Panc1 (cell line): ENCODE measurements at regions not wholly inside any gene's neighbourhood (a gene's known extent, or its start where the extent isn't known, plus 50 kb on each side); places are given as distances from the start of the nearest gene placed in this dataset.

Experiments used
- CTCF ChIP-seq: fragments of 450-650 bp; IDR thresholded peaks from 2 replicates; pipeline ENCODE4 v1.5.1; 2017; ENCODE audit warnings: mild to moderate bottlenecking
- TCF7L2 ChIP-seq: IDR thresholded peaks from 2 replicates; pipeline ENCODE4 v1.6.1; 2011; ENCODE audit warnings: mild to moderate bottlenecking, low read depth, low read length, inconsistent platforms
- TF ChIP-seq, protein P1 (sequence below), 2 experiments: IDR thresholded peaks; 2 replicates each; pipeline ENCODE4 v1.6.1; 2011 to 2012; ENCODE audit warnings: low read depth in 2 of 2, control low read depth in 1 of 2, low read length in 1 of 2, mild to moderate bottlenecking in 1 of 2, moderate library complexity in 1 of 2; ENCODE audit not compliant: insufficient read depth in 1 of 2

GRCh38 chr14:76551906-76552305 lies 176.0 kb downstream of the ESRRB start:
- TF ChIP-seq CTCF (no peak), TCF7L2 (no peak)
- TF ChIP-seq, protein P1, sequence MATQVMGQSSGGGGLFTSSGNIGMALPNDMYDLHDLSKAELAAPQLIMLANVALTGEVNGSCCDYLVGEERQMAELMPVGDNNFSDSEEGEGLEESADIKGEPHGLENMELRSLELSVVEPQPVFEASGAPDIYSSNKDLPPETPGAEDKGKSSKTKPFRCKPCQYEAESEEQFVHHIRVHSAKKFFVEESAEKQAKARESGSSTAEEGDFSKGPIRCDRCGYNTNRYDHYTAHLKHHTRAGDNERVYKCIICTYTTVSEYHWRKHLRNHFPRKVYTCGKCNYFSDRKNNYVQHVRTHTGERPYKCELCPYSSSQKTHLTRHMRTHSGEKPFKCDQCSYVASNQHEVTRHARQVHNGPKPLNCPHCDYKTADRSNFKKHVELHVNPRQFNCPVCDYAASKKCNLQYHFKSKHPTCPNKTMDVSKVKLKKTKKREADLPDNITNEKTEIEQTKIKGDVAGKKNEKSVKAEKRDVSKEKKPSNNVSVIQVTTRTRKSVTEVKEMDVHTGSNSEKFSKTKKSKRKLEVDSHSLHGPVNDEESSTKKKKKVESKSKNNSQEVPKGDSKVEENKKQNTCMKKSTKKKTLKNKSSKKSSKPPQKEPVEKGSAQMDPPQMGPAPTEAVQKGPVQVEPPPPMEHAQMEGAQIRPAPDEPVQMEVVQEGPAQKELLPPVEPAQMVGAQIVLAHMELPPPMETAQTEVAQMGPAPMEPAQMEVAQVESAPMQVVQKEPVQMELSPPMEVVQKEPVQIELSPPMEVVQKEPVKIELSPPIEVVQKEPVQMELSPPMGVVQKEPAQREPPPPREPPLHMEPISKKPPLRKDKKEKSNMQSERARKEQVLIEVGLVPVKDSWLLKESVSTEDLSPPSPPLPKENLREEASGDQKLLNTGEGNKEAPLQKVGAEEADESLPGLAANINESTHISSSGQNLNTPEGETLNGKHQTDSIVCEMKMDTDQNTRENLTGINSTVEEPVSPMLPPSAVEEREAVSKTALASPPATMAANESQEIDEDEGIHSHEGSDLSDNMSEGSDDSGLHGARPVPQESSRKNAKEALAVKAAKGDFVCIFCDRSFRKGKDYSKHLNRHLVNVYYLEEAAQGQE (IDR thresholded peaks at IDR 0.05; ENCODE audit: insufficient read depth in 1 of 2, low read depth in 2 of 2, low read length in 1 of 2) = no peak
